Activated T-helper 2 cell treated with anti-CD3 and anti-CD28 coated beads, Interferon-gamma antibody, Interleukin-2, Interleukin-4, amounts not matched to agents 10 μg/mL and 5 μg/mL and 100 μg/mL, durations not matched to agents 14 hours and 24 hours and 36 hours (primary cell): ENCODE measurements at regions not wholly inside any gene's neighbourhood (a gene's known extent, or its start where the extent isn't known, plus 50 kb on each side); places are given as distances from the start of the nearest gene placed in this dataset.

Source experiments
- DNase-seq: peaks from one replicate; pipeline ENCODE4 v3.0.0; 2021; ENCODE audit warnings: low spot score
- H3K27ac Mint-ChIP-seq: one replicate; pipeline ENCODE4 v1.8.0; 2021; ENCODE audit warnings: mixed read lengths
- H3K27me3 Mint-ChIP-seq: one replicate; pipeline ENCODE4 v1.8.0; 2021; ENCODE audit warnings: low read depth, mixed read lengths
- H3K36me3 Mint-ChIP-seq: one replicate; pipeline ENCODE4 v1.8.0; 2021; ENCODE audit warnings: low read depth, mixed read lengths
- H3K4me1 Mint-ChIP-seq: one replicate; pipeline ENCODE4 v1.8.0; 2021; ENCODE audit warnings: low read depth, mixed read lengths
- H3K4me3 Mint-ChIP-seq: one replicate; pipeline ENCODE4 v1.8.0; 2021; ENCODE audit warnings: low read depth, mild to moderate bottlenecking, moderate library complexity, mixed read lengths
- H3K9me3 Mint-ChIP-seq: one replicate; pipeline ENCODE4 v1.8.0; 2021; ENCODE audit warnings: mixed read lengths
- intact Hi-C: fragments of 100-400 bp; cut with micrococcal nuclease; formaldehyde crosslinking; loops from one replicate; pipeline ENCODE4 v1.15.1; 2023

- Mint-ChIP-seq H3K27me3 (no peaks in the 10 kb centered on the region), H3K4me1 (no peaks in the 10 kb centered on the region), H3K9me3 (no peaks in the 10 kb centered on the region), H3K4me3 (no peak overlapping the region), H3K27ac (no peak overlapping the region), H3K36me3 (no peaks in the 10 kb centered on the region)
- DNase-seq: no peak
- intact Hi-C loops: no loop called here
These were observed 452.1 kb downstream of the EFNA5 start for GRCh38 chr5:107218457-107219193.

- Mint-ChIP-seq H3K4me1 (no peaks in the 10 kb centered on the region), H3K9me3 (no peaks in the 10 kb centered on the region), H3K27ac (no peak overlapping the region), H3K27me3 (no peaks in the 10 kb centered on the region), H3K36me3 (no peaks in the 10 kb centered on the region), H3K4me3 (no peak overlapping the region)
- DNase-seq: no peak
- intact Hi-C loops: no loop called here
These were observed 453.0 kb downstream of the EFNA5 start for GRCh38 chr5:107217721-107218130.

GRCh38 chr5:107216587-107216986 lies 454.1 kb downstream of the EFNA5 start:
- intact Hi-C loops: no loop called here
- Mint-ChIP-seq H3K9me3 (no peaks in the 10 kb centered on the region), H3K36me3 (no peaks in the 10 kb centered on the region), H3K27ac (no peak overlapping the region), H3K4me3 (no peak overlapping the region), H3K27me3 (no peaks in the 10 kb centered on the region), H3K4me1 (no peaks in the 10 kb centered on the region)
- DNase-seq: no peak

DNA sequence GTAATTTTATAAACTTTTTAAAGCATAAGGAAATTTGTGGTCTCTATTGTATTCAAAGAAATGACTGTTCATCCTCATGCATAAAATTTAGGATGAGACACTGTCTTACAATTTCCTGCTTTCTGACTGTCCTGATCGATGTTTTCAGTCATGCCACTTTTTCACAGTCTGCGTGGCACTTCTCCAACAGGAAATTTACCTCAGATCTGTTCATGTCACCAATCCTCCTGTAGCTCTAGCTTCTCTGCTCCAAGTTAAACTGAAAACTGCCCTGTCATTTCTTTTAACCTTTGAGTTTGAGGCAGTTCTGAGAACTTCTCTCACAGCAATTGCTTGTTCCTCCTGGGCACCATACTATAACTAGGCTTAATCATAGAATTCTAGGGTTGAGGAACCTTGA lies 455.1 kb downstream of the EFNA5 start:
- Mint-ChIP-seq H3K27ac (no peak overlapping the region), H3K4me1 (no peaks in the 10 kb centered on the region), H3K36me3 (no peaks in the 10 kb centered on the region), H3K4me3 (no peak overlapping the region), H3K9me3 (no peaks in the 10 kb centered on the region), H3K27me3 (no peaks in the 10 kb centered on the region)
- intact Hi-C loops: no loop called here
- no peak for DNase-seq

DNA sequence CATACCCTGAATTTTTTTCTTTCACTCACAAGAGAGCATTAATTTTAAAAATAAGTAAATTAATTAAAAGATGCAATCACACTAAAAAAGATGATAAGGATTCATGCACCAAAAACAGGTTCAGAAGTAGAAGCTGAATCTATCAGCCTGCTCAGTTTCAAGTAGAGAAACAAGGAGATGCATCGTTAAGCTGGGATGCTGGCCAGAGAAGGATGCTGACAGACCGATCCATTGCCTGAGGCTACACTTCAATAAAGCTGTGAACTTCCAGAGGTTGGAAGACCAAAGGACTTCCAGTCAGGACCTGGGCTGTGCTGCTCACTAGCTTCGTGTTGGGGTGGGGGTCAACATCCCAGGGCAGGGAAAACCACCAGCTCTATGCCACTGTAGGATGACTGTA lies 457.7 kb downstream of the EFNA5 start:
- Mint-ChIP-seq H3K27ac (no peak overlapping the region), H3K9me3 (no peaks in the 10 kb centered on the region), H3K4me3 (no peak overlapping the region), H3K36me3 (no peaks in the 10 kb centered on the region), H3K4me1 (no peaks in the 10 kb centered on the region), H3K27me3 (no peaks in the 10 kb centered on the region)
- DNase-seq: no peak
- intact Hi-C loops: no loop called here

DNA sequence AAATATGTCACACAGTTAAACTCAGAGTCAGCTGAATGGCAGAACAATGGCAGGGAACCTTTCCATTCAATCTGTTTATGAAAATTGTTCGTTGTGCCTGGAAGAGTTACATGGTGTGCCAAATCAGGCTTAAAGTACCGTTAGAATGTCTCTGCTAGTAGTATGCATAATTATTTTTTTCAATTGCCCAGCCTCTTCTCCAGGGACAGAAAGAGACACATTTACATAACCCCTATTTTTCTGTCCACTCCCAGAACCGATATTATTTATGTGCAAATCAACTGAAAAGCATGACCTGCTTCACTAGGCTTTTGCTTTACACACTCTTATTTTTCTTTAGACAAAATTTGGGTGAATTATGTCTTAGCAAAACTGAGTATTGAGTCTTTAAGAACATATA lies 459.1 kb downstream of the EFNA5 start:
- Mint-ChIP-seq H3K36me3 (no peaks in the 10 kb centered on the region), H3K9me3 (no peaks in the 10 kb centered on the region), H3K4me3 (no peak overlapping the region), H3K27ac (no peak overlapping the region), H3K27me3 (no peaks in the 10 kb centered on the region), H3K4me1 (no peaks in the 10 kb centered on the region)
- DNase-seq: no peak
- intact Hi-C loops: no loop called here

GRCh38 chr5:107208867-107209266 lies 461.9 kb downstream of the EFNA5 start:
- Mint-ChIP-seq H3K27me3 (no peaks in the 10 kb centered on the region), H3K27ac (no peak overlapping the region), H3K36me3 (no peaks in the 10 kb centered on the region), H3K9me3 (no peaks in the 10 kb centered on the region), H3K4me3 (no peak overlapping the region), H3K4me1 (no peaks in the 10 kb centered on the region)
- DNase-seq: no peak
- intact Hi-C loops: no loop called here

- Mint-ChIP-seq H3K9me3 (no peaks in the 10 kb centered on the region), H3K4me3 (no peak overlapping the region), H3K27me3 (no peaks in the 10 kb centered on the region), H3K36me3 (no peaks in the 10 kb centered on the region), H3K4me1 (no peaks in the 10 kb centered on the region), H3K27ac (no peak overlapping the region)
- no peak for DNase-seq
- intact Hi-C loops: no loop called here
These were observed 466.3 kb downstream of the EFNA5 start for GRCh38 chr5:107204413-107204812.

GRCh38 chr5:107203243-107203642 lies 467.5 kb downstream of the EFNA5 start:
- H3K27me3 Mint-ChIP-seq: no peaks in the 10 kb centered on the region

GRCh38 chr5:107199756-107200155 lies 471.0 kb downstream of the EFNA5 start:
- no peaks in the 10 kb centered on the region for H3K9me3 Mint-ChIP-seq
- no peaks in the 10 kb centered on the region for H3K4me1 Mint-ChIP-seq
- intact Hi-C loops: no loop called here
- no peak for DNase-seq
- H3K27me3 Mint-ChIP-seq: no peaks in the 10 kb centered on the region
- no peaks in the 10 kb centered on the region for H3K36me3 Mint-ChIP-seq
- no peak overlapping the region for H3K4me3 Mint-ChIP-seq
- H3K27ac Mint-ChIP-seq: no peak overlapping the region

More at GRCh38 chr5:107203243-107203642, 467.5 kb downstream of the EFNA5 start:
- H3K36me3 Mint-ChIP-seq: no peaks in the 10 kb centered on the region
- H3K4me1 Mint-ChIP-seq: no peaks in the 10 kb centered on the region
- intact Hi-C loops: no loop called here
- no peaks in the 10 kb centered on the region for H3K9me3 Mint-ChIP-seq
- no peak overlapping the region for H3K4me3 Mint-ChIP-seq
- no peak for DNase-seq
- H3K27ac Mint-ChIP-seq: no peak overlapping the region

GRCh38 chr5:107196500-107197059 lies 474.2 kb downstream of the EFNA5 start:
- Mint-ChIP-seq H3K4me3 (no peak overlapping the region), H3K4me1 (no peaks in the 10 kb centered on the region), H3K36me3 (no peaks in the 10 kb centered on the region), H3K27ac (no peak overlapping the region), H3K27me3 (no peaks in the 10 kb centered on the region), H3K9me3 (no peaks in the 10 kb centered on the region)
- no peak for DNase-seq
- intact Hi-C loops: no loop called here

GRCh38 chr5:107195890-107196395 lies 474.8 kb downstream of the EFNA5 start:
- no peaks in the 10 kb centered on the region for H3K9me3 Mint-ChIP-seq
- no peak overlapping the region for H3K27ac Mint-ChIP-seq
- H3K27me3 Mint-ChIP-seq: no peaks in the 10 kb centered on the region
- H3K36me3 Mint-ChIP-seq: no peaks in the 10 kb centered on the region
- no peak overlapping the region for H3K4me3 Mint-ChIP-seq
- intact Hi-C loops: no loop called here
- DNase-seq: no peak
- H3K4me1 Mint-ChIP-seq: no peaks in the 10 kb centered on the region

DNA sequence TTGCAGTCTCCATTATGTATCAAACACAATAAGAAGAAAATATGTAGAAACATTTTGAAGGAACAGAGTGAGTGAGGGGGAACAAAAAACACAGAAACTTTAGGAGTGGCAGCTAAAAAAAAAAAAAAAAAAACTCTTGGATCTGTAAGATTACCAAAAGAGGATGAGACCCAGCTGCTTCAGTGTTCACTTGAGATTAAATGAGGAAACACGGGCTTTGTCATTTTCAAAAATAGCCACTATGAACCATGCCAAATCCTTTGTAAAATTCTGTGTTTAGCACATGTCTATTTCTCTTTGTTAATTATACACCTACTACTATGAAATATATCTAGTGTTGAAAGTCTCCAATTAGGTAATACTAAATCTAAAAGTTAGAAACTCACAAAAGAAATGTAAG lies 485.9 kb downstream of the EFNA5 start:
- H3K36me3 Mint-ChIP-seq: no peaks in the 10 kb centered on the region
- H3K27ac Mint-ChIP-seq: no peak overlapping the region
- H3K4me3 Mint-ChIP-seq: no peak overlapping the region
- H3K4me1 Mint-ChIP-seq: no peaks in the 10 kb centered on the region
- no peaks in the 10 kb centered on the region for H3K9me3 Mint-ChIP-seq
- no peaks in the 10 kb centered on the region for H3K27me3 Mint-ChIP-seq
- intact Hi-C loops: no loop called here
- no peak for DNase-seq
